Peyer's patch (tissue), 4 donors: ENCODE measurements at regions not wholly inside any gene's neighbourhood (a gene's known extent, or its start where the extent isn't known, plus 50 kb on each side); places are given as distances from the start of the nearest gene placed in this dataset.

Experiments used
- POLR2A ChIP-seq, 2 donors: fragments of 450-650 bp; IDR thresholded peaks; one replicate each; pipeline ENCODE4 v1.5.1; 2017; ENCODE audit warnings: antibody characterized with exemption in 2 of 2, mild to moderate bottlenecking in 2 of 2, moderate library complexity in 2 of 2
- TF ChIP-seq, protein P1 (sequence below), 6 experiments: fragments of 450-650 bp in 4 of 6; fragments of 200-600 bp in 2 of 6; sonication (generic) in 1 of 6; IDR thresholded peaks; one replicate each; pipeline ENCODE4 v1.5.1; 2017 to 2019; ENCODE audit warnings: antibody characterized with exemption in 6 of 6, mild to moderate bottlenecking in 3 of 6, moderate library complexity in 1 of 6

DNA sequence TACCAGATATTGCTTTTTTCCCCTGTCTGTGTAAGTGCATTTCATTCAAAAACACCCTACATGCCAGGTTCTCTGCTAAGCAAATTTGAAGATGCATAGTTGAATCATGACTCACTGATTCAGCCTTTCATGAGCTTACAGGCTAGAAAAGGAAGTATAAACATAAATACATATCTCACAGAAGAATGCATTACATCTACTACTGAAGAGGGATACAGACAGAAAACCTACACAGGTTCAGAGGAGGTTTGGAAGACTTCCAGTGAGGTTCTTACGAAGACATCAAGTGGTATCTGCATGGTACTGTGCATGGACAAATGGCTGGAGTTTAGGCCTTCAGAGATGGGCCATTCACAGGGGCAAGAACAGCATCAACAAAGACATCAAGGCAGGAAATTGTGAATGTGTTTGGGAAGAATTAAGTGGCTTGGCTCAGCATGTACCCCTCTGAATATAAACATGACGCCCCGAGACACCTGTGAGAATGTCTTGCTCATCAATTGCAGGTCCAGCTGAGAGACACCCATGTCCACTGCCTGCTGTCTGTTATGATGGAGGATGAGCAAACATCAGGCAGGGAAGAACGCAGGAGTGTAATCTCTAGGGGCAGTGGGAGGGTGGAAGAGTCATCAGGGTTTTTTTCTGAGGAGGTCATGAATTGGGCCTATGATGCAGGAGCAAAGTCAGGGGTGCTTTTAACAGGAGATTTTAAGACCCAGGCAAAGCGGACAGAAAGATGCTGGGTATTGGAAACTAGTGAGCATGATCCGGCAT is 105.1 kb upstream of the GALNT15 start:
- TF ChIP-seq, protein P1, sequence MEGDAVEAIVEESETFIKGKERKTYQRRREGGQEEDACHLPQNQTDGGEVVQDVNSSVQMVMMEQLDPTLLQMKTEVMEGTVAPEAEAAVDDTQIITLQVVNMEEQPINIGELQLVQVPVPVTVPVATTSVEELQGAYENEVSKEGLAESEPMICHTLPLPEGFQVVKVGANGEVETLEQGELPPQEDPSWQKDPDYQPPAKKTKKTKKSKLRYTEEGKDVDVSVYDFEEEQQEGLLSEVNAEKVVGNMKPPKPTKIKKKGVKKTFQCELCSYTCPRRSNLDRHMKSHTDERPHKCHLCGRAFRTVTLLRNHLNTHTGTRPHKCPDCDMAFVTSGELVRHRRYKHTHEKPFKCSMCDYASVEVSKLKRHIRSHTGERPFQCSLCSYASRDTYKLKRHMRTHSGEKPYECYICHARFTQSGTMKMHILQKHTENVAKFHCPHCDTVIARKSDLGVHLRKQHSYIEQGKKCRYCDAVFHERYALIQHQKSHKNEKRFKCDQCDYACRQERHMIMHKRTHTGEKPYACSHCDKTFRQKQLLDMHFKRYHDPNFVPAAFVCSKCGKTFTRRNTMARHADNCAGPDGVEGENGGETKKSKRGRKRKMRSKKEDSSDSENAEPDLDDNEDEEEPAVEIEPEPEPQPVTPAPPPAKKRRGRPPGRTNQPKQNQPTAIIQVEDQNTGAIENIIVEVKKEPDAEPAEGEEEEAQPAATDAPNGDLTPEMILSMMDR (IDR thresholded peaks at IDR 0.05), result no peak
- TF ChIP-seq POLR2A (IDR thresholded peaks at IDR 0.05), result no peak
